HCEC 1CT (cell line): ENCODE measurements at regions not wholly inside any gene's neighbourhood (a gene's known extent, or its start where the extent isn't known, plus 50 kb on each side); places are given as distances from the start of the nearest gene placed in this dataset.
"Not testable (repeated sequence)": the region's sequence is repeated elsewhere in the genome, so short reads cannot be mapped to it uniquely, and the experiment has no call there.

Experiments used
- DNase-seq: peaks from one replicate; pipeline ENCODE4 v3.0.0-alpha.2; 2017

DNA sequence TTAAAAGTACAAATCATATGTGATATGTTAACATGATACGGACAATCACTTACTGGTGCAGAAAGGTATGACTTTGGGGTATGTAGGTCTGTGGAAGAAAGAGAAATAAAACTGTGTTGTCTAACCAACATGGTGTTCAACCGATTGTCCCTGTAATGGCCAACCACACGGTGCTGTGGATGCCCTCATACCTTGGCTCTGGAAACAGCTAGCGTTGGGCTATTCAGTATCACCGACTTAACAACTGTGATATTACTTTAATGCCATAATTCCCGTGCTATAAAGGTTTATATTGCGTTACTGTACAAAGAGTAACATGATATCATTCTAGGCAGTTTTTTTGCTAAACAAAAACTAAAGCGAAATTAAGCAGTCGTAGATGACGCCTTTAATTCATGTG, 448.3 kb downstream of the EFNB2 start:
- no peak for DNase-seq

DNA sequence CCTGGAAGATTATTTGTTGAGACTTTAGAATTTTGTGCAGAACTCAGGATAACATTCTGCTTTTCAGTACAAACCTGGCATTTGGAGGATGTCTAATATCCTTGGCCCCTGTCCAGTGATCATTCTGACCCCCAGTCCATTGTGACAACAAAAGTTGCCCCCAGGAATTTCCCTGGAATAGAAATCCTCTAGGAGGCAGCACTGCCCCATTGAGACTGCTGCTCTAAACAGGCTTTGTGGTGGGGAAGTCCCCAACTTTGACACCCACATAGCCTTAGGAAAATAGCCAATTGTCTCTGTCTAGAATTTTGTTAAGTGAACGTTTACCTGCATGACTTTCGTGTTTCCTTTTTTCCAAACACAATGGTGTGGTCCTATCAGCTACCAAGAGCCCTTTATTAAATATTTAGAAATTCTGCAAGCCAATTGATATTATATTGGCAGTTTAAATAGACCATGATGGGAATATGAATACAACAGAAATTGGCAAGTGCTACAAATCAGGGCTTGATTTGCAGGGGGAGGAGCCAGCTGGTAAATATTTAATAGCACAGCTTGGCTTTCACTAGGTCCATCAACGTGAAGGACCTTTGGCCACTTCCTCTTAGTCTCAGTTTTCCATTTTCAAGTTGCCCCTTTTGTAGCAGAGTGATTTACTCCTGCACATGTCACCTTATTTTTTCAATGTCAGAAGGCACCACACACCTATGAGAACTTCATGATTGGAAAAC, 451.7 kb downstream of the EFNB2 start:
- peak; percentile 29 for DNase-seq

DNA sequence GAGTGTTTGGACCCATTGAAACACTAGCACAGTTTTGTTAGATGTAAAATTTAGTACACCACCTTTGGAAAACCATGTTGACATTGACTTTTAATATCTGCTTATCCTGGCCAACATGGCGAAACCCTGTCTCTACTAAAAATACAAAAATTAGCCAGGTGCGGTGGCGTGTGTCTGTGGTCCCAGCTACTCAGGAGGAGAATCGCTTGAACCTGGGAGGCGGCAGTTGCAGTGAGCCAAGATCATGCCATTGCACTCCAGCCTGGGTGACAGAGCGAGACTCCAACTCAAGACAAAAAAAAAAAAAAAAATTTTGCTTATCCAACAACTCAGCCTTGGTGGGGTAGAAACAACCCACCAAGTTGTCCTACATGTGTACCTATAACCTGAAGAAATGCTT, 454.2 kb downstream of the EFNB2 start:
- not testable (repeated sequence) for DNase-seq

DNA sequence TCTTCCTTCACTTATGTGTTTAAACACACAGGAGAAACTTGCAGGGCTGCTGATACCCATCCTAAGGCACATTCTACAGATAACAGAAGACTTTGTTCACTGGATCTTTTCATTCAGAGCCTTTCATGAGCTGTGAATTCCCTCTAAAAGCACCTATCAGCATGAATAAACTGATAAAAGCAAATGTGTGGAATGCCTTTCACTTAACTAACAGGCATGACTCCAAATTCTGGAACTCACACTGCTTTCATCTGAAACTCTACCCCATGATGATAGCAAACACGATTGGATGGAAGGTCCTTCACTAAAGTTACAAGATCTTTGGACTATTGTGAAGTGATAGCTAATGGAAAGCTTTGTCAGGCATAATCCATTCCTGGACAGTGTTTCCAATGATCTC, 457.3 kb downstream of the EFNB2 start:
- DNase-seq: no peak

DNA sequence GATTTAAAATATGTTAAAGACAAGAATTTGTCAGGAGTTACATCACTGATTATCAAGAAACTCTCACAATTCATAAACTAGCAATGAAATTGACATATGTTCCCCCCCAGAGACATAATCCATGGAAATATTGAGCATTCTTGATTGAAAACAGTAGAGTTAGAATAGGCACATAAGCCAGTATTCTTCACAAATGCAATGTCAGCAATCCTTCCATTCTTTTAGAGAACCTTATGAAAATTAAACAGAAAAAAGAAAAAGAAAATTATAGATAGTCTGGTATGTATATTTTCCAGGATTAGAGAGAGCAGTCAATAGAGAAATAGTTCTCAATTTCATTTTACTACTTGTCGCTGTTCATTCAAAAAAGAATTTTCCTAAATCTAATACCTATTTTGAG, 458.4 kb downstream of the EFNB2 start:
- no peak for DNase-seq

DNA sequence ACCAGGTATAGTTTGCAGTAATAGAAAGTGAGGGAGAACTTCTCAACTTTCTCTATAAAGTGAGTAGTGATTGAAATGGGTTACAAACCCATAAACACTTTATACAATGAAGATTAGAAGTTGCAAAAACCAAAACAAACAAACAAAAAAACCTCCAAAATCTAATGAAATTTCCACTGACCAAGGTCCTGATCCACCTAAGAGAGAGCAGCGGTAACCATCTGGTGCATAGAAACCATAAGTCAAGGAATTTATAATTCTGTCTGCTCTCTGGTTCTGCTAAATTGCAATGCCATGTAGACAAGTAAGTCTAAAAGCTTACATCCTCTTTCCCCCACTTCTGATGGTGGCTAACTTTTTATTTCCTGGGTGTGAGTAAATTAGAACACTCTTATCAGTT, 463.4 kb downstream of the EFNB2 start:
- DNase-seq: no peak

DNA sequence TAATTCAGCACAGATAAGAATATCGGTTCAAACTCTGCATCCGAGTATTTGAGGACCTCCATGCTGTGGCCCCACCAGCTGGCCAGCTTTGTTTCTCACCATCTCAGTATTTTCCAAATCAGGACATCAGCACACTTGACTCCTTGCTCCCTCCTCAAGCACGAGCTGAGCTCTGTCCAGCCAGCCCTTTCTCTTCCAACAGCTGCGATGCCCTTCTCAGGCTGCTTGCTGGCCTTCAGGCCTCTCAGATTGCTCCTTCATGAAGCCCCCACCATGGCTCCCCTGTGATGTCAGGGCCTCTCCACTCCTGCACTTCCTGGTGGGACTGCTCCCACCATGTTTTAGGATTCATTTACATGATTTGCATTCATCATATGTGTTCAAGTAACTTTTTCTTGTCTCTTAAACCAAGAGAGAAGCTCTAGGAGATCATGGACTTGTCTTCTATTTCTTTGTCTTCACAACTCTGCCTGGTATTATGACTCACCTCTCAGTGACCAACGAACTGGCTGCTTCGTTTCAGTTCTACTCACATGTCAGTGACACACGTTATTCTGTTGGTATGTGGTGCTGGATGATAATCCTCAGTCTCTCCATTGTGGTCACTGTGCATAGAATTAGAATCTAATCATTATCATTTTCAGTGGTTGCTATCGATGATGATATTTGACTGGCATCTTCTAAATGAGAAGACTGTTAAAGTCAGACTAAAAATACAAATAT, 471.7 kb downstream of the EFNB2 start:
- DNase-seq: peak; percentile 73

DNA sequence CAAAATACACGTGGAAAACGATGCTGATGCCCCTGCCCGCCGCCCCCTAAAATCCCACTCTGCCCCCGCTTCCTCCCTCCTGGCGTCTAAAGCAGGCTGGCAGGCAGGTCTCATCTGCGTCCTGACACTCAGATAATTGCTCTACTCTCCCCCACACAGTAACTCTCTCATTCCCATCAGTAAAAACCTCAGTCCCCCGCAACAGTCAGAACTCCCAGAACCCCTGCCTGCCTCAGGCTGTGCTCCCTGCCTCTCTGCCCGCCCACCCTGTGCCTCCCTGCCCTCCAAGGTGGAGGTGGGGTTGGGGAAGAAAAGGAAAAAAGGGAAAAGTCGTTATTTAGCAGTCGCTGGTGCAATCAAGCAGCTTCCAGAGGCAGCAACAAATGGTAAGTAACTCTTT, 473.7 kb downstream of the EFNB2 start:
- DNase-seq: no peak

DNA sequence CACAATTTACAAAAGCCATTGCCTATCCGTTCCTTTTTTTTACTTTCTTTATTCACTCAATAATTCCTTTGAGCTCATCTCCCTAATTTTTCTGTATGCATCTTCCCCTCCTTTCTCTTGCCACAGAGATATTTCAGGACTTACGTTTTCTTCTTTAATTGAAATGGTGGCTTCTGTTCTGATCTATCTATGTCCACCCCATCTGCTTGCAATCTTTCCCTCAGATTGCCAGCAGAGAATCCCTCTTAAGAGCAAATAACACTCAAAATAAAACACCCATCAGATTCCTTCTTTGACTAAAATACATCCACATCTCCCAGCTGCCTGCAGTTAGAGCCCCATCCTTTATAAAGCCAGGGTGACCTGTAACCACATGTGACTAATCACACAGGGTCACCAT, 478.6 kb downstream of the EFNB2 start:
- DNase-seq: no peak

DNA sequence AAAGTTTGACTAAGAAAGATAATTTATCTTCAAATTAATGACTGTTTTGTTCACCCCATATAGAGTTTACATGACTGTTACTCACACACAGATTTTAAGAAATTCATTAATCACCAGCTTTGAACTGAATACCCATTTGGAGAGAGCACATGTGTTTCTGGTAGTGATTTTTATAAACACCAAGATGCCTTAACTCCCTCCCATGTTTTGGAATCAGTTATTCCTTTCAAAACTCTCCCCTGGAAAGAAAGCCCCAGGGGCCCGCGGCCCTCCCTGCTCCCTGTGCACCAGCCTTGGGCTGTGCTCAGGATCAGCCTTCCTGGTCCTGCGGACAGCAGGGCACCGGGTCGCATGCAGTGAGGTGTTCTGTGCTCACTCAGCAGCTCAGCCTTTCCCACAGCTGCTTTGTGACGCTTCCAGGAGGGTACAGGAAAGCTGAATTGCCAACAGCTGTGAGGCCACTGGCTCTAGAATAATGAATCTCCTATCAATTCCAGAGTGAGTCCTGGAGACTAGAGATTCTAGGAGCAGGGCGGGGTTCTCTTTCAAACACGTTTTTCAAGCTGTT, 483.2 kb downstream of the EFNB2 start:
- peak; percentile 14 for DNase-seq

DNA sequence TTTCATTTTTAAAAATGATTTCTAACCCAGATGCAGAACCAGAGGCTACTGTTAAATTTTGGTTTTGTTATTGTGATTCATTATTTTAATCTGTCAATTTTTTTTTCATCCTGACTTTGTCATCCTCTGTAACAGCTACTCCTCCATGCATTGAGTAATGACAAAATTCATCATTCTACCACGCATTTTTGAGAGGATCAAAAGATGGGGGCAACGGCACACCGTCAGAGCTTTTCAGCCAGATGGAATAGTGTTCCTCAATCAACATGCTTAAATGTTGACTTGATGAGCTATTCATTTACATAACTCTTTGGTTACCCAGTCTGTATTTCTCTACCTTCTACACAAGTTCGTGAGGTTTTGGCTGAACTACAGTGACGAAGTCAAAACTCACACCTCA, 486.3 kb downstream of the EFNB2 start:
- no peak for DNase-seq

DNA sequence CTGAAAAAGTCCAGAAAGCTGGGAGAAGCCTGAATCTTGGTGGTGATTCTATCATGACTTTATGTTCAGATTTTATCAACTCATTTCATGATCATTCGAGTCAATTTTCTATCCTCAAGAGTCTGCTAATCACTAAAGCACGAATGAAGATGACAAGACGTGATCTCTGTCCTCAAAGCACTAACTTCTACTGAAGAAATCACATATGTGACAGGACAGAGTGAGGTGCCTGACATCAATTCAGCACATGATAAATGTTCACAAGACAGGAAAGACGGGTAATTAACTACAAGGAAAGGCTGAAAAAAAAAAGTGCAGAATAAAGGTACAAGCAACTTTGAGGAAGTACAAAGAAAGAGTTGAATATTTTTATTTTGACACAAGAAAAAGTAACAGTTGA, 487.1 kb downstream of the EFNB2 start:
- DNase-seq: no peak

DNA sequence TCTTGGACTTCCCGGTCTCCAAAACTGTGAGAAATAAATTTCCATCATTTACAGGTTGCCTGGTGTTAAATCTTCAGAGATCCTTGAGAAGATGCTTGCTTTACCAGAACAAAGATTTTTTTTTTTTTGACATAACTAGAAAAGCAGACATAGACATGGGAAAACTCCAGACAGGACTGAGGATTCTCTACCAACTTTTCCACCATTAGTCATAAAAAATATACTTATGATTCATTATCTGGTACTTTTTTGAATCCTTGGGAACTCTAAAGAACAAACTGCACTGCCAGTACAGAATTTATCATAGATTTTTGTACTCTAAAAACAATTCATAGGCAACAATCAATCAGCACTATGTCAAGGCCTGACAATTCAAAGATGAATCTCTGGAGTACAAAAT, 487.6 kb downstream of the EFNB2 start:
- peak; percentile 12 for DNase-seq

DNA sequence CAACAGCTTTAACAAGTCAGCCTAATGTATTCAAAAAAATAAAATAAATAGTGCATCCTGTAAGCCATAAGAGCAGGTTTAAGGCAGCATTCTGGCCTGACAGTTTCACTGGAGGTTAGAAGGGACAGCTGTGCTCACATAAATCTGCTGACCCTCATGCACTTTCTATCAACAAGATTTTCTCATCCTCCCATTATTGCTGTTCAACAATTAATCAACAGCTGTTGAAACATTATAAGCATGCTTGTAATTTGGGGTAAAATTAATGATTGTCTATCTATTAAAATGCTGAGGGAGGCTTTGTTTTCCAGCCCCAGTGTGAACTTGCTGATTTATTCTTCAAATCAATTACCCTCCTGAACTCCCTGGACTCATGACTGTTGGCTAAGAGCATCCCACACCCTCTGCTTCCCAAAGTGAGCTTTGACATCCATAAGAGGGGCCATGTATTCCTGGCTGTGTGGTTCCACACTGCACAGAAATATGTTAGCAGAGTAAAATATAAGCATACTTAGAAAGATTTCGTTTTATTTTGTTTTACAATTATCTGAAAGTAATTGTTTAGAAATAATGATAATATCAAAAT, 492.4 kb downstream of the EFNB2 start:
- DNase-seq: no peak

DNA sequence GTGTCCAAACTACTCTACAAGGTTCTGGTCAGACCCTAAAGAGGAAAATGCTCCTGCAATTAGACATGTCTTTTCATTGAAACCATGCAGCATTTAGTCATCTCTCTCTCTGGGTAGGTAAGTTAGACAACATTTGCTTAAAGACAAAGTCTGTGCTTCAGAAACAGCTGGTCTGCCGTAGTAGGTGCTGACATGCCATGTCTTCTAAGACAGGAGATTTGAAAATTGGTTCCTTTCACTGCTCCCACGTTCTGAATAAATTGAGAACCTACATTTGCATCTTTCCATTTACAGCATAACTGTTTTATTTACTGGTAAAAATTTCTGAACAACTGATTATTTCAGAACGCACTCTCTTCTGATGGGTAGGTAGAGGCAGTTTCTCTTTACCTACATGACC, 494.0 kb downstream of the EFNB2 start:
- no peak for DNase-seq

DNA sequence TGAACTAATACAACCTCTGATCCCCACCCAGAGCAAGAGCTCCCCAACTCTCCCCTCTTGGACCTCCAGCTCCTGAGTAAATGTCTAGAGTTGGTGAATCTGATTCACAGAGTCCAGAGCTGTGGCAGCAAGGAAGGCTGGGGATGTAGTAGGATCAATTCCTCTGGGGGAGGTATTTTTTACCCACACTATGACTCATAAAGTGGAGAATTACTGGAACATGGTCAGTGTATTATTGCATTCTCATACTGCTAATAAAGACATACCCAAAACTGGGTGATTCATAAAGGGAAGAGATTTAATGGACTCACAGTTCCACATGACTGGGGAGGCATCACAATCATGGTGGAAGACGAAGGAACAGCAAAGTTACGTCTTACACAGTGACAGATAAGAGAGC, 496.7 kb downstream of the EFNB2 start:
- DNase-seq: peak; percentile 69

DNA sequence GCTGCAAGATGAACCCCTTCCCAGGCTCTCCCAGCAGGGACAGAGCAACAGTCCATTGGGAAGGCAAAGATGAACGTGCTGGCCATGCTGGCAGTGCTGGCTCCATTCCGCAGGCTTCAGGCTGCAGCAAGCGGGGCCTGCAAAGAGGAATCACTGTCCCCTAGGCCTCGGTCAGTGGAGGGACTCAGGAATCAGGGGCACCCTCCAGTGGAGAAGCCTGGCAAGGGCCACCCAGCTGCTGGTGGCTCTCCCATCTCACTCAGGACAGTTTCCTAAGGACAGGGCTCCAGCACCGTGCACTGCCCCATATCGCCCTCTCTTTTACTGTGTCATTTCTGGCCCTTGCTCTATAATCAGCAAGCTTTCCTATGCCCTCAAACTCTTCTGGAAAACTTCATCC, 498.6 kb downstream of the EFNB2 start:
- no peak for DNase-seq

DNA sequence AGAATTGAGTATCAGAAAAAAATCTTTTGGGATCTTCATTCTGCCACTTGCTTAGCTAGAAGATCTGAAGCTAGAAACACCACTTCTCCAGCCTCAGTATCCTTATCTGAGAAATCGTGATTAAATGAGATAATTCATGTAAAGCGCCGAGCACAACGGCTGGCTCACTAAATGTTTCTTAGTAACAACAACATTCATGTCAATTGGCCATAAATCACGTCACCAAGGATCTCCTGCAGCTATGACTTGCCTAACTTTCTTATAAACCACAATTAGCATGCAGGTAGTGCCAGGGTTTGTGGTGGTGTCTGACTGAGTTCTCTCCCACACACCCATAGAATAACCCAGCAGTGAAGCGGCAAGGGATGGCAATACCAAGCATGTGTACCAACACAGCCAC, 501.3 kb downstream of the EFNB2 start:
- DNase-seq: no peak

DNA sequence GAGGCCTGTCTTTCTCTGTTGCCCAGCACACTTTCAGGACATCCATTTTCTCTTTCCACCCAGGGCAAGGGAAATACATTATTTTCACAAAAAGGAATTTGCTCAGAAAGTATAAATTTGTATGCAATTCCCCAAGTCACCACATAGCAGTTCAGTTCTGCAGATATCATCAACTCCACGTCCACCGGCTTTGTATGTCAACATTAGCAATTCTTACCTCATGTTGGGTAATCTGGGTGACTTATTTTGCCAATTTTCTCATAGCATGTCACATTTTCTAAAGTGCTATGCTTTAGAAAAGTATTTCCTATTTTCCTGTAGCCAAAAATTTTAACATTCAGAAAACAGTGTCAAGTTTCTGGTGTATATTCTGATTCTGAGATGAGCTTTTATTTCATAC, 501.8 kb downstream of the EFNB2 start:
- peak; percentile 20 for DNase-seq

DNA sequence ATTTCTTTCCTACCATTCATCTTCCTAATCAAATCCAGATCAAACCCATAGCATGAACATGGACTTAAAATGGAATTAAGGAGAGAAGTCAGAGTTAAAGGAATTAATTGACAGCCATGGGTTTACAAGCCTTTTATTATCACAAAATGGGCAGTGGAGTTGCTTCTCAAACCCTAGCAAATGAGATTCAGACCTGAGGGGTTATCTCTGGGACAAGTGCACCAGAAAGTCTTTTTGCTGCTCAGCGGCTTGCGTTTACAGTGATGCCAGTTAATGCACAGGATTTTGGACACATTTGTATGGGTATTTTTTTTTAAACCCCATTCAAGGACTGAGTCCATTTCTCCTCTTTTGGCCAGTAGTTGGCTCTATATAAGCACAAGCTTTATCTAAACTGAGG, 503.0 kb downstream of the EFNB2 start:
- DNase-seq: no peak

DNA sequence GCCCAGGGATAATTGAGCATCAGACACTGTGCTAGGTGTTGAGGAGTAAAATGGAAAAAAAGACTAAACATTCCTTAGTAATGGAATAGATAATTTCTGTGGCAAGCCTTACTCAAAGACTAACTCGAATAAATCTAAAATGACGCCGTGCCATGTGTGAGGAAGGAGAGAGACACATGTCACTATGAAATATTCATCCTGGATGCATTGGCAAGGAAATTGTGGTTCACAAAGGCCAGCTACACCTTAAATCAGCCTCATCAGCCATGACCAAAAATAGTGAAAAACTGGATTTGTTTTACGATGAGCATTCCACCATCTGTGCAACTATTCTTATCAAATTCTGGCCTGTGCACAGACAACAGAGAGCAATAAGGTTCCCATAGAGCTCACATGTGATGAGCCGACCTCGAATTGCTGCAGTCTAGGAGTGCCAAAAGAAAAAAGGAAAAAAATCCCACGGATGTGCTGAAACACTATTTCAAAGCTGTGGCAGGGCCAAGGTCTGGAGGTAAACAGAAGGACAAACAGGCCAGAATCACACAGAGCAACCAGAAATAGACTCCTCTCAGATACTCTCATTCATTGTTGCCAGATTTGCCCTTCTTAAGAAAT, 505.7 kb downstream of the EFNB2 start:
- DNase-seq: no peak

DNA sequence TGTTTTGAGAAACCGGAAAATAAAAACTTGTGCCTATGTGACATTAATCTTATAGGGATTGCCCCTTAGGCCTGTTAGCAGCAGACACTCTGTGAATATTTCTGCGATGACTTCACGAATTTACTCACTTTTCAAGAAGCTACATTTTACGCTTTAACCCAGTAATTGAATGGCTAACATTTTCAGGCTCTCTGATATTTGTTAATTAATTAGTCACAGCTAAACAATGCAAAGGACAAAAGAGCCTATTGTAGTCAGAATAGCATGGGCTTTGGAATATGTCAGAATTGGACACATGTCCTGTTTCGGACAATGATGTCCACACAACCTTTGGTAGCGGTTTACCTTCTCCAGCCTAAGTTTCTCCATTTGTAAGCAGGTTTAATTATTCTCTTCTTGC, 506.6 kb downstream of the EFNB2 start:
- no peak for DNase-seq

DNA sequence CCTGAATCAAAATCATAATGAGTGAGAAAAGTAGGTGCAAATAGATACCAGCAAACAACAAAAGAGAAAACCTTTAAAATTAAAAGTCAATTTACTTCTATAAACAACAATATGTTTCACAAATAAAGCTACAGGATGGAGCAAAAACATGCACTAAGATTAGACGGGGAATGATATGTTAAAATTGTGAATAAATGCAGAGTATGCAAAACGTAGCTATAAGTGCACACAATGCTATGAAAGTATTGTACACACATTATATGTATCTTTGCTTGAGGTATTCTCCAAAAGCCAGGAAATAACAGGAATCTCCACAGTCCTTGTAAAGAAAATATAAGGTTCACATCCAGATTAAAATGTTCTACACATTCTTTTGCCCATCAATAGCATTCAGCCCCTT, 523.9 kb downstream of the EFNB2 start:
- no peak for DNase-seq

DNA sequence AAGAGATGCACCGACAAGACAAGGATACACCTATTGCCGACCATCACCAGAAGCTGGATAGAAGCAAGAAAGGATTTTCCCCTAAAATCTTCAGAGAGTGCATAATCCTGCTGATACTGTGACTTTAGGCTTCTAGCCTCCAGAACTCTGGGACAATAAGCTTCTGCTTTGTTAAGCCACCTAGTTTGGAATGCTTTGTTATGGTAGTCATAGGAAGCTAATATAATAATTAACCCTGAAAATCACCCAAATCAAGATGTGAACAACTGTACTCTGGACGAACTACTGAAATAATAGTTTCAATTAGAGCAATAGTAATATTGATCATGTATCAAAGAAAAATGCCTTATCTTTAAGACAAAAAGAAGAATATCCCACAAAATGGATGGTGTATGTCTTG, 524.6 kb downstream of the EFNB2 start:
- DNase-seq: no peak
